Cardiac muscle cell (in vitro differentiated cells and primary cell): ENCODE measurements at regions not wholly inside any gene's neighbourhood (a gene's known extent, or its start where the extent isn't known, plus 50 kb on each side); places are given as distances from the start of the nearest gene placed in this dataset.

Experiments
- DNase-seq, 2 donors: peaks; one replicate each; pipeline versions ENCODE4 v3.0.0 to v3.0.0-alpha.2; 2010 to 2017; ENCODE audit warnings: low read depth in 1 of 2, low spot score in 1 of 2
- H3K27ac ChIP-seq: fragments of 200-600 bp; sonication (generic); 2 replicates; pipeline ENCODE4 v1.5.1; 2016
- H3K27me3 ChIP-seq: fragments of 200-600 bp; sonication (generic); 2 replicates; pipeline ENCODE4 v1.6.0; 2016; ENCODE audit warnings: control low read depth
- H3K36me3 ChIP-seq: fragments of 200-600 bp; sonication (generic); 2 replicates; pipeline ENCODE4 v1.5.1; 2016; ENCODE audit warnings: control low read depth
- H3K4me1 ChIP-seq: fragments of 200-600 bp; sonication (generic); 2 replicates; pipeline ENCODE4 v1.8.1; 2017; ENCODE audit warnings: low read depth, mild to moderate bottlenecking, mixed run types
- H3K4me3 ChIP-seq: fragments of 200-600 bp; sonication (generic); 2 replicates; pipeline ENCODE4 v1.5.1; 2016; ENCODE audit warnings: mild to moderate bottlenecking
- H3K9me3 ChIP-seq: fragments of 200-600 bp; sonication (generic); 2 replicates; pipeline ENCODE4 v1.5.1; 2017; ENCODE audit warnings: low read depth, mild to moderate bottlenecking, control low read depth
- CTCF ChIP-seq: IDR thresholded peaks from 2 replicates; pipeline ENCODE4 v1.5.1; 2012; ENCODE audit warnings: low read depth, mild to moderate bottlenecking, low read length

GRCh38 chr2:15731213-15731888, 139.7 kb downstream of the DDX1 start:
- no peak overlapping the region for H3K4me3 ChIP-seq
- no peaks in the 10 kb centered on the region for H3K36me3 ChIP-seq
- TF ChIP-seq CTCF: no peak
- no peaks in the 10 kb centered on the region for H3K27me3 ChIP-seq
- no peaks in the 10 kb centered on the region for H3K9me3 ChIP-seq
- H3K4me1 ChIP-seq: peaks cover 39% of the 10 kb centered on the region
- DNase-seq: no peak
- H3K27ac ChIP-seq: no peak overlapping the region

GRCh38 chr2:15731889-15732271, 140.2 kb downstream of the DDX1 start:
- Histone ChIP-seq H3K27ac (no peak overlapping the region), H3K27me3 (no peaks in the 10 kb centered on the region), H3K4me1 (peaks cover 39% of the 10 kb centered on the region), H3K9me3 (no peaks in the 10 kb centered on the region), H3K36me3 (no peaks in the 10 kb centered on the region), H3K4me3 (no peak overlapping the region)
- no peak for DNase-seq
- no peak for TF ChIP-seq CTCF

GRCh38 chr2:15732341-15733077, 140.8 kb downstream of the DDX1 start:
- no peak overlapping the region for H3K4me3 ChIP-seq
- no peaks in the 10 kb centered on the region for H3K27me3 ChIP-seq
- H3K36me3 ChIP-seq: no peaks in the 10 kb centered on the region
- H3K4me1 ChIP-seq: peaks cover 39% of the 10 kb centered on the region
- H3K27ac ChIP-seq: no peak overlapping the region
- H3K9me3 ChIP-seq: no peaks in the 10 kb centered on the region
- DNase-seq: peak in 1 of 2 donors; percentile 36
- TF ChIP-seq CTCF: no peak

GRCh38 chr2:15733867-15734673, 142.4 kb downstream of the DDX1 start:
- peaks cover 39% of the 10 kb centered on the region for H3K4me1 ChIP-seq
- peak overlapping the region; percentile 91 for H3K27ac ChIP-seq
- H3K4me3 ChIP-seq: no peak overlapping the region
- no peaks in the 10 kb centered on the region for H3K9me3 ChIP-seq
- DNase-seq: peak in 1 of 2 donors; percentile 61
- H3K36me3 ChIP-seq: no peaks in the 10 kb centered on the region
- H3K27me3 ChIP-seq: no peaks in the 10 kb centered on the region
- TF ChIP-seq CTCF: no peak

GRCh38 chr2:15734674-15735483, 143.2 kb downstream of the DDX1 start:
- peak; percentile 24 to 83 for DNase-seq
- Histone ChIP-seq H3K4me3 (no peak overlapping the region), H3K27me3 (no peaks in the 10 kb centered on the region), H3K36me3 (no peaks in the 10 kb centered on the region), H3K4me1 (peaks cover 39% of the 10 kb centered on the region), H3K27ac (peak overlapping the region; percentile 91), H3K9me3 (no peaks in the 10 kb centered on the region)
- no peak for TF ChIP-seq CTCF
